GM23338 (cell line): ENCODE measurements at regions not wholly inside any gene's neighbourhood (a gene's known extent, or its start where the extent isn't known, plus 50 kb on each side); places are given as distances from the start of the nearest gene placed in this dataset.

Experiments used
- ATAC-seq: fragments of 200-7000 bp; cut with Tn5 transposase; 3 replicates; pipeline ENCODE4 v1.9.1; 2020
- DNase-seq: peaks from one replicate; pipeline ENCODE4 v3.0.0-alpha.2; 2015; ENCODE audit warnings: low spot score
- H2AFZ ChIP-seq: fragments of 200-600 bp; sonication (generic); 2 replicates; pipeline ENCODE4 v1.8.0; 2016; ENCODE audit warnings: antibody characterized with exemption, mild to moderate bottlenecking, moderate library complexity
- H3F3A ChIP-seq: fragments of 200-600 bp; sonication (generic); replicated peaks from 2 replicates; pipeline ENCODE4 v1.8.0; 2017; ENCODE audit warnings: antibody characterized with exemption, mixed run types, low read depth
- H3K27ac ChIP-seq: fragments of 200-600 bp; sonication (generic); 2 replicates; pipeline ENCODE4 v1.6.1; 2016; ENCODE audit warnings: low read depth
- H3K27me3 ChIP-seq: fragments of 200-600 bp; sonication (generic); 2 replicates; pipeline ENCODE4 v1.8.0; 2016; ENCODE audit warnings: mild to moderate bottlenecking, mixed run types, moderate library complexity; ENCODE audit not compliant: insufficient read depth
- H3K36me3 ChIP-seq: fragments of 200-600 bp; sonication (generic); 2 replicates; pipeline ENCODE4 v1.8.0; 2016; ENCODE audit warnings: mild to moderate bottlenecking; ENCODE audit not compliant: insufficient read depth
- H3K4me1 ChIP-seq: fragments of 200-600 bp; sonication (generic); 2 replicates; pipeline ENCODE4 v1.8.0; 2016; ENCODE audit warnings: mild to moderate bottlenecking, moderate library complexity; ENCODE audit not compliant: insufficient read depth
- H3K4me2 ChIP-seq: fragments of 200-600 bp; sonication (generic); 2 replicates; pipeline ENCODE4 v1.7.1; 2017; ENCODE audit warnings: mixed run types
- H3K4me3 ChIP-seq: fragments of 200-600 bp; sonication (generic); 2 replicates; pipeline ENCODE4 v1.6.1; 2016; ENCODE audit warnings: mixed run types
- H3K79me2 ChIP-seq: fragments of 200-600 bp; sonication (generic); replicated peaks from 2 replicates; pipeline ENCODE4 v1.8.0; 2017; ENCODE audit warnings: mild to moderate bottlenecking; ENCODE audit not compliant: insufficient read depth
- H3K9me2 ChIP-seq: fragments of 200-600 bp; sonication (generic); 2 replicates; pipeline ENCODE4 v1.8.0; 2017; ENCODE audit not compliant: insufficient read depth
- H4K20me1 ChIP-seq: fragments of 200-600 bp; sonication (generic); replicated peaks from 2 replicates; pipeline ENCODE4 v1.8.0; 2017; ENCODE audit warnings: mild to moderate bottlenecking; ENCODE audit not compliant: insufficient read depth
- H3K27ac Mint-ChIP-seq: 2 replicates; pipeline ENCODE4 v1.8.0; 2020; ENCODE audit warnings: inconsistent platforms, mild to moderate bottlenecking, moderate library complexity, mixed read lengths
- H3K27me3 Mint-ChIP-seq: 3 replicates; pipeline ENCODE4 v1.8.0; 2022; ENCODE audit warnings: low read depth, mild to moderate bottlenecking, moderate library complexity, mixed read lengths, inconsistent platforms; ENCODE audit not compliant: insufficient read depth, poor library complexity
- H3K36me3 Mint-ChIP-seq: 3 replicates; pipeline ENCODE4 v1.8.0; 2021; ENCODE audit warnings: low read depth, mild to moderate bottlenecking, inconsistent platforms, moderate library complexity, mixed read lengths
- H3K4me1 Mint-ChIP-seq: 3 replicates; pipeline ENCODE4 v1.8.0; 2020; ENCODE audit warnings: mild to moderate bottlenecking, inconsistent platforms, mixed read lengths
- H3K4me3 Mint-ChIP-seq: 3 replicates; pipeline ENCODE4 v1.8.0; 2021; ENCODE audit warnings: moderate library complexity, mild to moderate bottlenecking, inconsistent platforms, mixed read lengths
- H3K9me3 Mint-ChIP-seq: 3 replicates; pipeline ENCODE4 v1.8.0; 2020; ENCODE audit warnings: moderate library complexity, mild to moderate bottlenecking, inconsistent platforms, mixed read lengths
- CREB1 ChIP-seq: fragments of 250-450 bp; sonication (Bioruptor Pico); IDR thresholded peaks from 2 replicates; pipeline ENCODE4 v1.5.0; 2020; ENCODE audit warnings: low read depth, mild to moderate bottlenecking, moderate library complexity
- EZH2phosphoT487 ChIP-seq: fragments of 200-600 bp; sonication (generic); IDR thresholded peaks from one replicate; pipeline ENCODE4 v1.8.1; 2018; ENCODE audit warnings: antibody characterized with exemption; ENCODE audit not compliant: unreplicated experiment
- JUNB ChIP-seq: IDR thresholded peaks from one replicate; pipeline ENCODE4 v1.6.1; 2016; ENCODE audit warnings: antibody characterized with exemption; ENCODE audit not compliant: unreplicated experiment
- POLR2AphosphoS5 ChIP-seq: IDR thresholded peaks from 2 replicates; pipeline ENCODE4 v1.6.1; 2016; ENCODE audit warnings: antibody characterized with exemption, low read depth
- STAT1 ChIP-seq: IDR thresholded peaks from one replicate; pipeline ENCODE4 v1.6.1; 2016; ENCODE audit warnings: antibody characterized with exemption; ENCODE audit not compliant: unreplicated experiment
- ZNF331 ChIP-seq: fragments of 250-450 bp; sonication (Bioruptor Pico); IDR thresholded peaks from 2 replicates; pipeline ENCODE4 v1.5.0; 2020; ENCODE audit warnings: low read depth, mild to moderate bottlenecking, moderate library complexity
- TF ChIP-seq, protein P1 (sequence below): IDR thresholded peaks from one replicate; pipeline ENCODE4 v1.6.1; 2018; ENCODE audit warnings: antibody characterized with exemption; ENCODE audit not compliant: unreplicated experiment
- TF ChIP-seq, protein P2 (sequence below), 2 experiments: fragments of 200-600 bp in 1 of 2; sonication (generic) in 1 of 2; conservative IDR thresholded peaks; 2 replicates each; pipeline versions ENCODE4 v1.5.1 to v1.6.1; 2016 to 2017; ENCODE audit warnings: antibody characterized with exemption in 2 of 2, low read depth in 2 of 2, mild to moderate bottlenecking in 2 of 2, moderate library complexity in 1 of 2
- TF ChIP-seq, protein P3 (sequence below): fragments of 250-450 bp; sonication (Bioruptor Pico); IDR thresholded peaks from 2 replicates; pipeline ENCODE4 v1.5.0; 2020; ENCODE audit warnings: mild to moderate bottlenecking, moderate library complexity

DNA sequence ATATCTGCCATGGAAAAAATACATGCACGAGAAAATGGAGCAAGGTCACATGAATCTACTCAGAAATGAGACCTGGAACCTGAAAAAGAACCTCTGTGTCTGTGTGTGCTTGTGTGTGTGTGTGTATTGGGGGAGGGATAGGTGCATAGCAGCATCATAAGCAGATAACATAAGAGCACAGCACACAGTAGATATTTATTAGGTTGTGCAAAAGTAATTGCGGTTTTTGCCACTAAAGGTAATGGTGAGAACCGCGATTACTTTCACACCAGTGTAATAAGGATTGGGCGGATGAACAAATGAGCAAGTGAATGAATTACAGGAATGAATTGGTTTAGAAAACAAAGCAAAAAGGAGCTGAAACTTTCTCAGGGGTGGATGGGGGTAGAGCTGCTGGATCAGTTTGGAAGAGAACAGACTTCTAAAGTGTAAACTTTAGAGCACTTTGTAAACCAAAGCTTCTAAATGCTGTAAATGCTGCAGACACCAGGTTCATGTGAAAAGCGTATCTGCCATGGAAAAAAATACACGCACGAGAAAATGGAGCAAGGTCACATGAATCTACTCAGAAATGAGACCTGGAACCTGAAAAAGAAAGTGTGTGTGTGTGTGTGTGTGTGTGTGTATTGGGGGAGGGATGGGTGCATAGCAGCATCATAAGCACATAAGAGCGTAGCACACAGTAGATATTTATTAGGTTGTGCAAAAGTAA lies 156.9 kb downstream of the TOMM20 start (continued):
- TF ChIP-seq, protein P1, sequence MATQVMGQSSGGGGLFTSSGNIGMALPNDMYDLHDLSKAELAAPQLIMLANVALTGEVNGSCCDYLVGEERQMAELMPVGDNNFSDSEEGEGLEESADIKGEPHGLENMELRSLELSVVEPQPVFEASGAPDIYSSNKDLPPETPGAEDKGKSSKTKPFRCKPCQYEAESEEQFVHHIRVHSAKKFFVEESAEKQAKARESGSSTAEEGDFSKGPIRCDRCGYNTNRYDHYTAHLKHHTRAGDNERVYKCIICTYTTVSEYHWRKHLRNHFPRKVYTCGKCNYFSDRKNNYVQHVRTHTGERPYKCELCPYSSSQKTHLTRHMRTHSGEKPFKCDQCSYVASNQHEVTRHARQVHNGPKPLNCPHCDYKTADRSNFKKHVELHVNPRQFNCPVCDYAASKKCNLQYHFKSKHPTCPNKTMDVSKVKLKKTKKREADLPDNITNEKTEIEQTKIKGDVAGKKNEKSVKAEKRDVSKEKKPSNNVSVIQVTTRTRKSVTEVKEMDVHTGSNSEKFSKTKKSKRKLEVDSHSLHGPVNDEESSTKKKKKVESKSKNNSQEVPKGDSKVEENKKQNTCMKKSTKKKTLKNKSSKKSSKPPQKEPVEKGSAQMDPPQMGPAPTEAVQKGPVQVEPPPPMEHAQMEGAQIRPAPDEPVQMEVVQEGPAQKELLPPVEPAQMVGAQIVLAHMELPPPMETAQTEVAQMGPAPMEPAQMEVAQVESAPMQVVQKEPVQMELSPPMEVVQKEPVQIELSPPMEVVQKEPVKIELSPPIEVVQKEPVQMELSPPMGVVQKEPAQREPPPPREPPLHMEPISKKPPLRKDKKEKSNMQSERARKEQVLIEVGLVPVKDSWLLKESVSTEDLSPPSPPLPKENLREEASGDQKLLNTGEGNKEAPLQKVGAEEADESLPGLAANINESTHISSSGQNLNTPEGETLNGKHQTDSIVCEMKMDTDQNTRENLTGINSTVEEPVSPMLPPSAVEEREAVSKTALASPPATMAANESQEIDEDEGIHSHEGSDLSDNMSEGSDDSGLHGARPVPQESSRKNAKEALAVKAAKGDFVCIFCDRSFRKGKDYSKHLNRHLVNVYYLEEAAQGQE = no peak
- TF ChIP-seq ZNF331 (CRISPR knock-in tag) (no peak), EZH2phosphoT487 (no peak), STAT1 (no peak), JUNB (no peak)

DNA sequence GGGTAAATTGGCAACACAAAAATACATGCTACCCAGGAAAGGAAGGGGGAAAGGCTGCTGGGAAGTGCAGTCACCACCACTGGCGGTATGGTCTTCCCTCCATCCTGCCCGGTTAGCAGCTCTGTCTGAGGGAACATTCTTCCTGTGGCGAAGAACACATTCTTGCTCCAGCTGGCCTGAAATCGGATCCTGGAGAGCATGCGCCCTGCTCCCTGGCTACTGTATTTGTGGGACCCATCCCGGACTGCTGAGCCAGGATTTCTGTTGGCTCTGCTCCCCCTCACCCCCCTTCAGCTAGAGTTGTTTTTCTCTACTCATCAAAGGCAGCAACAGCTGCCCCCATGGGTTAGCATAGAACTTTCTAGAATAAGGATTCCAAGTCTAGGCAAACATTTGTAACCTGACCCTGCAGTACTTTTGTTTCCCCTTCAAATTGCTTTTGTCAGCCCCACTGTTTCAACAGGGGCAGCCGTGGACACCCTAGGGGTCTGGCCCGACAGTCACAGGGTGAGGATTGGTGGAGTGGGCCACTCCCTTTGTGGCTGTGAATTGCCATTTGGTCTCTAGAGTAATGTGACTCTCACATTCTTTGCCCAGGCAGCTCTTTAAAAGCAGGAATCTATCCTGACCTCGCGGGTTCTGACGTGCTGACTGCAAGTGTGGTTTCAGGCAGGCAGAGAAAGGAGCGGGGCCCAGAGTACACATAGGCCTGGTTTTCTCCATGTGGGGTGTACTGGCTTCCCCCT lies 157.7 kb downstream of the TOMM20 start:
- no peaks in the 10 kb centered on the region for H3K9me3 Mint-ChIP-seq
- H2AFZ ChIP-seq = no peak overlapping the region
- peak overlapping the region; percentile 70 for H3K4me2 ChIP-seq
- H3K36me3 Mint-ChIP-seq = no peaks in the 10 kb centered on the region
- H3K9me2 ChIP-seq = 0 out of 2 replicates have a peak, but pooled peaks cover 2% of the 10 kb centered on the region
- no peaks in the 10 kb centered on the region for H4K20me1 ChIP-seq
- no peaks in the 10 kb centered on the region for H3K36me3 ChIP-seq
- peak overlapping the region; percentile 87 for H3K27ac Mint-ChIP-seq
- peaks cover 7% of the 10 kb centered on the region for H3K27me3 Mint-ChIP-seq
- peaks cover 19% of the 10 kb centered on the region for H3K4me1 ChIP-seq
- H3K27me3 ChIP-seq = no peaks in the 10 kb centered on the region
- peak; percentile 88 for DNase-seq
- H3K4me3 ChIP-seq = peak overlapping the region; percentile 35
- H3K4me1 Mint-ChIP-seq = peaks cover 40% of the 10 kb centered on the region
- peak; percentile 77 for ATAC-seq
- peaks cover 7% of the 10 kb centered on the region; the same call in 1 of the 2 replicates for H3F3A ChIP-seq
- no peaks in the 10 kb centered on the region for H3K79me2 ChIP-seq
- peak overlapping the region; percentile 89 for H3K27ac ChIP-seq
- H3K4me3 Mint-ChIP-seq = peak overlapping the region; percentile 52
- TF ChIP-seq JUNB (no peak), STAT1 (no peak), POLR2AphosphoS5 (no peak), CREB1 (CRISPR knock-in tag) (no peak)
- TF ChIP-seq, protein P2, sequence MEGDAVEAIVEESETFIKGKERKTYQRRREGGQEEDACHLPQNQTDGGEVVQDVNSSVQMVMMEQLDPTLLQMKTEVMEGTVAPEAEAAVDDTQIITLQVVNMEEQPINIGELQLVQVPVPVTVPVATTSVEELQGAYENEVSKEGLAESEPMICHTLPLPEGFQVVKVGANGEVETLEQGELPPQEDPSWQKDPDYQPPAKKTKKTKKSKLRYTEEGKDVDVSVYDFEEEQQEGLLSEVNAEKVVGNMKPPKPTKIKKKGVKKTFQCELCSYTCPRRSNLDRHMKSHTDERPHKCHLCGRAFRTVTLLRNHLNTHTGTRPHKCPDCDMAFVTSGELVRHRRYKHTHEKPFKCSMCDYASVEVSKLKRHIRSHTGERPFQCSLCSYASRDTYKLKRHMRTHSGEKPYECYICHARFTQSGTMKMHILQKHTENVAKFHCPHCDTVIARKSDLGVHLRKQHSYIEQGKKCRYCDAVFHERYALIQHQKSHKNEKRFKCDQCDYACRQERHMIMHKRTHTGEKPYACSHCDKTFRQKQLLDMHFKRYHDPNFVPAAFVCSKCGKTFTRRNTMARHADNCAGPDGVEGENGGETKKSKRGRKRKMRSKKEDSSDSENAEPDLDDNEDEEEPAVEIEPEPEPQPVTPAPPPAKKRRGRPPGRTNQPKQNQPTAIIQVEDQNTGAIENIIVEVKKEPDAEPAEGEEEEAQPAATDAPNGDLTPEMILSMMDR (conservative IDR thresholded peaks at IDR 0.05; ENCODE audit: low read depth in 2 of 2) = no peak
- TF ChIP-seq, protein P3, sequence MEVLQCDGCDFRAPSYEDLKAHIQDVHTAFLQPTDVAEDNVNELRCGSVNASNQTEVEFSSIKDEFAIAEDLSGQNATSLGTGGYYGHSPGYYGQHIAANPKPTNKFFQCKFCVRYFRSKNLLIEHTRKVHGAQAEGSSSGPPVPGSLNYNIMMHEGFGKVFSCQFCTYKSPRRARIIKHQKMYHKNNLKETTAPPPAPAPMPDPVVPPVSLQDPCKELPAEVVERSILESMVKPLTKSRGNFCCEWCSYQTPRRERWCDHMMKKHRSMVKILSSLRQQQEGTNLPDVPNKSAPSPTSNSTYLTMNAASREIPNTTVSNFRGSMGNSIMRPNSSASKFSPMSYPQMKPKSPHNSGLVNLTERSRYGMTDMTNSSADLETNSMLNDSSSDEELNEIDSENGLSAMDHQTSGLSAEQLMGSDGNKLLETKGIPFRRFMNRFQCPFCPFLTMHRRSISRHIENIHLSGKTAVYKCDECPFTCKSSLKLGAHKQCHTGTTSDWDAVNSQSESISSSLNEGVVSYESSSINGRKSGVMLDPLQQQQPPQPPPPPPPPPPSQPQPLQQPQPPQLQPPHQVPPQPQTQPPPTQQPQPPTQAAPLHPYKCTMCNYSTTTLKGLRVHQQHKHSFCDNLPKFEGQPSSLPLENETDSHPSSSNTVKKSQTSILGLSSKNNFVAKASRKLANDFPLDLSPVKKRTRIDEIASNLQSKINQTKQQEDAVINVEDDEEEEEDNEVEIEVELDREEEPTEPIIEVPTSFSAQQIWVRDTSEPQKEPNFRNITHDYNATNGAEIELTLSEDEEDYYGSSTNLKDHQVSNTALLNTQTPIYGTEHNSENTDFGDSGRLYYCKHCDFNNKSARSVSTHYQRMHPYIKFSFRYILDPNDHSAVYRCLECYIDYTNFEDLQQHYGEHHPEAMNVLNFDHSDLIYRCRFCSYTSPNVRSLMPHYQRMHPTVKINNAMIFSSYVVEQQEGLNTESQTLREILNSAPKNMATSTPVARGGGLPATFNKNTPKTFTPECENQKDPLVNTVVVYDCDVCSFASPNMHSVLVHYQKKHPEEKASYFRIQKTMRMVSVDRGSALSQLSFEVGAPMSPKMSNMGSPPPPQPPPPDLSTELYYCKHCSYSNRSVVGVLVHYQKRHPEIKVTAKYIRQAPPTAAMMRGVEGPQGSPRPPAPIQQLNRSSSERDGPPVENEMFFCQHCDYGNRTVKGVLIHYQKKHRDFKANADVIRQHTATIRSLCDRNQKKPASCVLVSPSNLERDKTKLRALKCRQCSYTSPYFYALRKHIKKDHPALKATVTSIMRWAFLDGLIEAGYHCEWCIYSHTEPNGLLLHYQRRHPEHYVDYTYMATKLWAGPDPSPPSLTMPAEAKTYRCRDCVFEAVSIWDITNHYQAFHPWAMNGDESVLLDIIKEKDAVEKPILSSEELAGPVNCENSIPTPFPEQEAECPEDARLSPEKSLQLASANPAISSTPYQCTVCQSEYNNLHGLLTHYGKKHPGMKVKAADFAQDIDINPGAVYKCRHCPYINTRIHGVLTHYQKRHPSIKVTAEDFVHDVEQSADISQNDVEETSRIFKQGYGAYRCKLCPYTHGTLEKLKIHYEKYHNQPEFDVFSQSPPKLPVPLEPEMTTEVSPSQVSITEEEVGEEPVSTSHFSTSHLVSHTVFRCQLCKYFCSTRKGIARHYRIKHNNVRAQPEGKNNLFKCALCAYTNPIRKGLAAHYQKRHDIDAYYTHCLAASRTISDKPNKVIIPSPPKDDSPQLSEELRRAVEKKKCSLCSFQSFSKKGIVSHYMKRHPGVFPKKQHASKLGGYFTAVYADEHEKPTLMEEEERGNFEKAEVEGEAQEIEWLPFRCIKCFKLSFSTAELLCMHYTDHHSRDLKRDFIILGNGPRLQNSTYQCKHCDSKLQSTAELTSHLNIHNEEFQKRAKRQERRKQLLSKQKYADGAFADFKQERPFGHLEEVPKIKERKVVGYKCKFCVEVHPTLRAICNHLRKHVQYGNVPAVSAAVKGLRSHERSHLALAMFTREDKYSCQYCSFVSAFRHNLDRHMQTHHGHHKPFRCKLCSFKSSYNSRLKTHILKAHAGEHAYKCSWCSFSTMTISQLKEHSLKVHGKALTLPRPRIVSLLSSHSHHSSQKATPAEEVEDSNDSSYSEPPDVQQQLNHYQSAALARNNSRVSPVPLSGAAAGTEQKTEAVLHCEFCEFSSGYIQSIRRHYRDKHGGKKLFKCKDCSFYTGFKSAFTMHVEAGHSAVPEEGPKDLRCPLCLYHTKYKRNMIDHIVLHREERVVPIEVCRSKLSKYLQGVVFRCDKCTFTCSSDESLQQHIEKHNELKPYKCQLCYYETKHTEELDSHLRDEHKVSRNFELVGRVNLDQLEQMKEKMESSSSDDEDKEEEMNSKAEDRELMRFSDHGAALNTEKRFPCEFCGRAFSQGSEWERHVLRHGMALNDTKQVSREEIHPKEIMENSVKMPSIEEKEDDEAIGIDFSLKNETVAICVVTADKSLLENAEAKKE (CRISPR knock-in tag) = no peak
